ENCODE measurements at regions not wholly inside any gene's neighbourhood (a gene's known extent, or its start where the extent isn't known, plus 50 kb on each side); places are given as distances from the start of the nearest gene placed in this dataset.

DNA sequence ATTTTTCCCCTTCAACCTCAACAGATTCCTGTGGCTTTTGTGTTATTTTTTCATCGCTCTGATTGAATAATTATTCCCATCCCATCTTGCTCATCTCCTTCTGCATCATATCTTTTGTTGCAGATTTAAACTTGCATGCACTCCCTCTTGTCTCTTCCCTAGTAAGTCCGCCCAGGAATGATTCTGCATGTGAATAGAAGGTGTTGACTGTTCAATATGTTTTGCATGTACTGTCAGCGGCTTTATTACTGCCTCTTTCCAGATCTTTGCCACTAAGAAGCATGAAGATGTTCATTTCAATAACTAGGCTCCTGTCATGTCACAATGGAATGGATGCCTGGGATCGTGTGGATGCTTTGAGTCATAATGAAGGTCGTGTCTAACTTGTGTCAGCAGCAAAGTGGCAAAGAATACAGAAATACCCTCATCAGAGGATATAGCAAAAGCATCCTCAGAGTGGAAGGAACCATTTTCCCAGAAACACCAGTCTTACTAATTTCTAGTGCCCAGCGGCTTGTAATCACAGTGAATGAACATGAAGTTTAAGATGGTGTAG, 62.6 kb upstream of the SEM1 start:
- TF ChIP-seq, protein P1, sequence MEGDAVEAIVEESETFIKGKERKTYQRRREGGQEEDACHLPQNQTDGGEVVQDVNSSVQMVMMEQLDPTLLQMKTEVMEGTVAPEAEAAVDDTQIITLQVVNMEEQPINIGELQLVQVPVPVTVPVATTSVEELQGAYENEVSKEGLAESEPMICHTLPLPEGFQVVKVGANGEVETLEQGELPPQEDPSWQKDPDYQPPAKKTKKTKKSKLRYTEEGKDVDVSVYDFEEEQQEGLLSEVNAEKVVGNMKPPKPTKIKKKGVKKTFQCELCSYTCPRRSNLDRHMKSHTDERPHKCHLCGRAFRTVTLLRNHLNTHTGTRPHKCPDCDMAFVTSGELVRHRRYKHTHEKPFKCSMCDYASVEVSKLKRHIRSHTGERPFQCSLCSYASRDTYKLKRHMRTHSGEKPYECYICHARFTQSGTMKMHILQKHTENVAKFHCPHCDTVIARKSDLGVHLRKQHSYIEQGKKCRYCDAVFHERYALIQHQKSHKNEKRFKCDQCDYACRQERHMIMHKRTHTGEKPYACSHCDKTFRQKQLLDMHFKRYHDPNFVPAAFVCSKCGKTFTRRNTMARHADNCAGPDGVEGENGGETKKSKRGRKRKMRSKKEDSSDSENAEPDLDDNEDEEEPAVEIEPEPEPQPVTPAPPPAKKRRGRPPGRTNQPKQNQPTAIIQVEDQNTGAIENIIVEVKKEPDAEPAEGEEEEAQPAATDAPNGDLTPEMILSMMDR (CRISPR knock-in tag; IDR thresholded peaks at IDR 0.05): no peak
- TF ChIP-seq NR3C1 (CRISPR knock-in tag; IDR thresholded peaks at IDR 0.05) (no peak), MTA3 (CRISPR knock-in tag; IDR thresholded peaks at IDR 0.05) (no peak)
